Memory B cell (primary cell): ENCODE measurements at regions not wholly inside any gene's neighbourhood (a gene's known extent, or its start where the extent isn't known, plus 50 kb on each side); places are given as distances from the start of the nearest gene placed in this dataset.

Experiments
- ATAC-seq: fragments of 150-1000 bp; cut with Tn5 transposase; 2 replicates; pipeline ENCODE4 v1.10.0; 2021; ENCODE audit warnings: low read depth, mild to moderate bottlenecking, moderate library complexity
- DNase-seq, 2 donors: peaks; one replicate each; pipeline ENCODE4 v3.0.0; 2022; ENCODE audit warnings: low spot score in 2 of 2
- H3K27ac Mint-ChIP-seq: one replicate; pipeline ENCODE4 v1.8.0; 2022; ENCODE audit warnings: mild to moderate bottlenecking, moderate library complexity, mixed read lengths
- H3K27me3 Mint-ChIP-seq: one replicate; pipeline ENCODE4 v1.8.0; 2022; ENCODE audit warnings: mixed read lengths
- H3K36me3 Mint-ChIP-seq: one replicate; pipeline ENCODE4 v1.8.0; 2022; ENCODE audit warnings: mild to moderate bottlenecking, mixed read lengths
- H3K4me1 Mint-ChIP-seq: one replicate; pipeline ENCODE4 v1.8.0; 2022; ENCODE audit warnings: mixed read lengths
- H3K4me3 Mint-ChIP-seq: one replicate; pipeline ENCODE4 v1.8.0; 2022; ENCODE audit warnings: mild to moderate bottlenecking, moderate library complexity, mixed read lengths
- H3K9me3 Mint-ChIP-seq: one replicate; pipeline ENCODE4 v1.8.0; 2022; ENCODE audit warnings: mixed read lengths

DNA sequence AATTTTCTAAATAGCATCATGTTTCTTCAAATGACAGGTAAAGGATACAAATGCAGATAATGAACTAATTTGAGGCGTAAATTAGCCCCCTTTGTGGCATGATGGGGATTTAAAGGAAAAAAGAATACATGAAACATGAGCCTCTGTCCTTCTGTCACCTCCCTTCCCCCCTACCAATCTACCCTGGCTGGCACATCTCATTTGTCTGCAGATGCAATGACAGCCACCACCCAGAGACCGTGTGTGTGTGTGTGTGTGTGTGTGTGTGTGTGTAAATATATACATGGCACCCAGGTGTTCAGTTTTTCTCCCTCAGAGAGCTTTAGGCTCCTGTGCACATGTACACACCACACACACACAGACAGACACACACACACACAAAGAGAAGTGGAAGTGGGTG is 451.1 kb downstream of the RWDD3 start:
- no peak overlapping the region for H3K27ac Mint-ChIP-seq
- H3K4me1 Mint-ChIP-seq: no peaks in the 10 kb centered on the region
- DNase-seq: no peak
- no peaks in the 10 kb centered on the region for H3K9me3 Mint-ChIP-seq
- H3K27me3 Mint-ChIP-seq: no peaks in the 10 kb centered on the region
- H3K36me3 Mint-ChIP-seq: no peaks in the 10 kb centered on the region
- no peak for ATAC-seq
- no peak overlapping the region for H3K4me3 Mint-ChIP-seq

DNA sequence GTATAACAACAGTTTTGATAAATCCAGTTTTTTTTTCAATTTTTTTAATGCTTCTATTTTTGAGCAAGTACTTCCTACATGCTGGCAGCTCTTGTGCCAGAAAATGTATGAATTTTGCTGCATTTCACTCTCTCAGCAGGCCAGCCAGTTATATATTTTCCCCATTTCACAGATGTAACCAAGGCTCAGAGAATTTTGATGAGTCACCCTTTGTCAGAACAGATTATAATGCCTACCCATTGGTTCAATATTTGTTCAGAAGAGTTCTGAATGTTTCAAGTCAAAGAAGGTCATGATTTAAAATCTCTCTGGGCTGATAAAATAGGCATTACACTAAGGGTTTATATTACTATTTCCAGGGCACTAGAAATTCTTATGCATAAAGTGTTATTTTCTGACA is 452.2 kb downstream of the RWDD3 start:
- H3K9me3 Mint-ChIP-seq: no peaks in the 10 kb centered on the region

DNA sequence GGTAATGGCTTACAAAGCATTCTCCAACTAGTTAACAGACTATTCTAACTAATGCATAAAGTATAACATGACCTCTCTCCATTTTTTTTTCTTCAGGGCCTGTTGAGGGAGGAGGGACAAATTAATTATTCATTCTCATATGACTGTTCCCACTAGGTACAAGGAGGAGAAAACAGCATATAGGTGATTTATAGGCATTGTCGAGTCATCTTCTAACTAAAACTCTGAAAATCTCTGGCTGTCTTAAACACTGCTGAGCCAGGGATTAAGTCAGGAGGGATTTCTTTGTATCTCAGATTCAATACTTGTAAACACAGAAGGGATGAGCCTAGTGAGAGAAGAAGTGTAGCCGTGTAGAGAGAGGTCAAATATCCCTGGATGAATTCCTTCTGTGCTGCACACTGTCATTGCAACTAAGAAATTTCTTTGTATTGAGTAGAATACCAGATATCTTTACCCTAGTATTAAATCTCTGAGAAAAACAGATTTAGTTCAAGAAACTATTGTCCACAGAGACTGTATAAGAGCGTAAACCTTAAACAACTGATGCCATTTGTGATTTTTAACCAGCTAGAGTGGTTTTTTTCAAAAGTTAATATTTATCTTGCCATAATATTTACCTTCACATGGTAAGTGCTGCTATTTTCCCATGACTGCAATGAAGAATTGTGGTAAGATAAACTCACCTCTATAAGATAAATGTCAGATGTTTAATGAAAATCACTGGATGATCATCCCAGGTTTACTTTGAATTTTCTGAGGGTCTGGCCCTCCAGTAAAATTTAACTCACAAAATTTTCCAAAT is 465.3 kb downstream of the RWDD3 start:
- Mint-ChIP-seq H3K27ac (no peak overlapping the region), H3K36me3 (no peaks in the 10 kb centered on the region), H3K27me3 (no peaks in the 10 kb centered on the region), H3K9me3 (peaks cover 13% of the 10 kb centered on the region), H3K4me3 (no peak overlapping the region), H3K4me1 (no peaks in the 10 kb centered on the region)
- DNase-seq: no peak
- ATAC-seq: no peak

More for the DNA sequence above, 452.2 kb downstream of the RWDD3 start:
- no peaks in the 10 kb centered on the region for H3K27me3 Mint-ChIP-seq
- ATAC-seq (no peak), DNase-seq (no peak)
- H3K36me3 Mint-ChIP-seq: no peaks in the 10 kb centered on the region
- no peak overlapping the region for H3K4me3 Mint-ChIP-seq
- H3K4me1 Mint-ChIP-seq: no peaks in the 10 kb centered on the region
- no peak overlapping the region for H3K27ac Mint-ChIP-seq

DNA sequence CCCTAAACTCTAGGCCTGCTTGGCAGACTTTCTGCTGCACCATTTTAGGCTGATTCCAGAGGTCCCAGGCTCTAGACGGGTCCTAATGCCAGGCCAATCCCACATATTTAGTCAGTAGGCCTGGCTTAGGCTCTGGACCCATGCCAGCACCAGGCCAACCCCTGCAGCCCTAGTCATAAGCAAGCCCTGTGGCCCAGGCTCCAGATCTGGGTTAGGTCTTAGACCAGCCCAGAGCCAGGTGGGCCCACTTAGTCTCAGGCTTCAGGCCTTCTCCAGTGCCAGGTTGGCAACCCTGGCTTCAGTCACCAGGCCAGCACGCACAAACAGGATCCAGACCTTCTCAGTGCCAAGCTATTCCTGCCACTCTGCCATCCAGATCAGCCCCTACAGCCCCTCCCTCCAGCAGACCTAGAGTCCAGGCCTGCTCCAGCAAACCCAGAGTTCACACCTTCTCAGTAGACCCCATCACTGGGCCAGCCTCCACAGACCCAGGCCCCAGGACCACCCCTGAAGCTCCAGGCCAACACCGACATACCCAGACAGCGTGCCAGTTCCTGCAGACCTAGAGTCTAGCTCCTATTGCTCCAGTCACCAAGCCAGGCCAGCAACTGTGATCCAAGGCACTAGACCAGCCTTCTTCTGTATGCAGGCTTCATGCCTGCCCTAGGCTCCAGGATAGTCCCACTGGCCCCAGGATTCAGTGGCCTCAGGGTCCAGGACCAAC is 467.6 kb downstream of the RWDD3 start:
- DNase-seq (no peak), ATAC-seq (no peak)
- Mint-ChIP-seq H3K36me3 (no peaks in the 10 kb centered on the region), H3K27ac (no peak overlapping the region), H3K4me3 (no peak overlapping the region), H3K4me1 (no peaks in the 10 kb centered on the region), H3K9me3 (peaks cover 19% of the 10 kb centered on the region), H3K27me3 (no peaks in the 10 kb centered on the region)

DNA sequence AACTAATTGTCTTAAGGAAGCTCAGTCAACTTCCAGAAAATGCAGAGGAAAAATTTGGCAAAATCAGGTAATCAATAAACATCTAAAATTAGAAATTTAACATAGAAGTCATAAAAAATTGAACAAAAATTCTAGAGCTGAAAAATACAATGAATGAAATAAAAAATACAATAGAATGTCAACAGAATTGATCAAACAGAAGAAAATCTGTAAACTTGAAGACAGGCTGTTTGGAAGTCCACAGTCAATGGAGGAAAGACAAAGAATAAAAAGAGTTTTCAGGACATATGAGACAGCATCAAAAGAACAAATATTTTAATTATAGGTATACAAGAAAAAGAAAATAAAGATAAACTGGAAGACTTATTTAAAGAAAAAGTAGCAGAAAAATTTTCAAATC is 469.0 kb downstream of the RWDD3 start:
- ATAC-seq: no peak
- H3K4me3 Mint-ChIP-seq: no peak overlapping the region
- H3K4me1 Mint-ChIP-seq: no peaks in the 10 kb centered on the region
- H3K27ac Mint-ChIP-seq: no peak overlapping the region
- no peaks in the 10 kb centered on the region for H3K27me3 Mint-ChIP-seq
- H3K36me3 Mint-ChIP-seq: no peaks in the 10 kb centered on the region
- DNase-seq: no peak
- H3K9me3 Mint-ChIP-seq: peaks cover 21% of the 10 kb centered on the region

DNA sequence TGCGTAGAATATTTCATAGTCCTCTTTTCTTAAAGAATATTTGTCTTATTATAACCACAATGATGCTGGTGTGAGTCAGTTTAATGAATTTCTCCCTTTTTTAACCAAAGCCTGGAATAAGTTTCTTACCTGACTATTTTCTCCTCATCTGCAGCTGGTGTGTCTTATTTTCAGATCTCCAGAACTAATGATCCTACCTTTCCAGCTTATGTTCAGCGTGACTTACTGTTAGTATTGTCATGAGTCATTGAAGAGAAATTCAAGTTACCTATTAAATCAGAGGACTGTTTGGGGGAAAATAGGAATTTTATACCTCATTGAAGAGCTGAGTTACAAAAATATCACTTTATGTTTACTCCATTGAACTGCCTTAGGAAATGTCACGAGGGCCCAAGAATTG is 482.1 kb downstream of the RWDD3 start:
- Mint-ChIP-seq H3K4me3 (no peak overlapping the region), H3K36me3 (no peaks in the 10 kb centered on the region), H3K27me3 (no peaks in the 10 kb centered on the region), H3K4me1 (no peaks in the 10 kb centered on the region), H3K9me3 (no peaks in the 10 kb centered on the region), H3K27ac (no peak overlapping the region)
- ATAC-seq (no peak), DNase-seq (no peak)

DNA sequence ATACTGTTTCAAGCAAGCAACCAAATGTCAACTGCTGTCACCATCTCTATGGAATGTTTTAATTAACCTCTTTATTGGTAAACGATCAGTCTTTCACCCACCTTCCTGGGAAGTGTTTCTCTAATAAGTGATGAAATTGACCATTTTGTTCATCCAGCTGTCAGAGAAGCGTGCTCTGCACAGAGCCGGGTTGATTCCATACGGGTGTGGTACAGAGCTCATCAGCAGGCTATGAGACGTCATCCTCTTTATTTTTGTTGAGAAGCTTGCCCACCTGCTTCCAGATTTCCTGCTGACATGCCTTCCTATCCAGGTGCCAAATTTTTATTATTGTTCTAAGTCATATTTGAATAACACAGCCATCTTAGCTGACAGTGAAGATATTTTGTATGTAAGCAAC is 482.5 kb downstream of the RWDD3 start:
- H3K36me3 Mint-ChIP-seq: no peaks in the 10 kb centered on the region
- no peak for DNase-seq
- no peak overlapping the region for H3K4me3 Mint-ChIP-seq
- no peaks in the 10 kb centered on the region for H3K9me3 Mint-ChIP-seq
- no peak for ATAC-seq
- no peak overlapping the region for H3K27ac Mint-ChIP-seq
- H3K27me3 Mint-ChIP-seq: no peaks in the 10 kb centered on the region
- H3K4me1 Mint-ChIP-seq: no peaks in the 10 kb centered on the region

DNA sequence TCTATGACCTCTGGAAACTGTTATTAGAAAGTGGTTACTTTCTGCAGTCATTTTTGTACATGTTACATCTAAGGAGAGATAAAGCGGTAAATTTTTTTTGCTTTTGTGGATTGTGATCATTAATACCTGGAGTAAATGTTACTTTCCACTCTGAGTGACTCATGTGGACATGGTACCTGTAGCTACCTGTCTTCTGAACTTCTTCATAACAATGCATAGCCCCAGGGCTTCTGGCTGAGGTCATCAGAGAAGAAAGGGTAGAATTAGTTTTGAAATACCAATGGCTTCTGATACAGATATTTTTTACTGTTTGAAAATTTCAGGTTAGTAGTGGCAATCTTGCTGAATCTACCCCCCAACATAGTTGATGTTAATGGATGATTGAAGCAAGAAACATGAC is 489.3 kb downstream of the RWDD3 start:
- Mint-ChIP-seq H3K36me3 (no peaks in the 10 kb centered on the region), H3K27ac (no peak overlapping the region), H3K9me3 (no peaks in the 10 kb centered on the region), H3K27me3 (no peaks in the 10 kb centered on the region), H3K4me1 (no peaks in the 10 kb centered on the region), H3K4me3 (no peak overlapping the region)
- DNase-seq (no peak), ATAC-seq (no peak)

DNA sequence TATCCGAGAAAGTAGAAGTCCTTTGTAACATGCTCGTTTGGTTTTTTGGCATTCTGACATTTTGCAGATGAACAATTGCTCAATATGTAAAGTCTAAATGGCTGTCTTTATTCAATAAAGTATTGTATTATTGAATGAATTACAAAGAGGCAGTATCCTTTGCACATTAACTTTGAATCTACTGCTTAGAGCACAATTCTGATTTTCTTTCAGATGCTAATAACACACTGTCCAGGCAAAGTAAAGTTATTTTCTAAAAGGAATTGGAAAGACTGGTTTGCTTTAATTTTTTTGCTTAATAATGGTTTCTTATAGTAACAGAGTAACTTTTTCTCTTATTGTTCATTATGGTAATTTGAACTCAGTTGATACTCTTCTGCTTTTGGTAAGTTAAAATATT is 494.8 kb downstream of the RWDD3 start:
- H3K27me3 Mint-ChIP-seq: no peaks in the 10 kb centered on the region
- no peak overlapping the region for H3K4me3 Mint-ChIP-seq
- no peaks in the 10 kb centered on the region for H3K36me3 Mint-ChIP-seq
- peaks cover 7% of the 10 kb centered on the region for H3K9me3 Mint-ChIP-seq
- DNase-seq (no peak), ATAC-seq (no peak)
- no peaks in the 10 kb centered on the region for H3K4me1 Mint-ChIP-seq
- H3K27ac Mint-ChIP-seq: no peak overlapping the region

DNA sequence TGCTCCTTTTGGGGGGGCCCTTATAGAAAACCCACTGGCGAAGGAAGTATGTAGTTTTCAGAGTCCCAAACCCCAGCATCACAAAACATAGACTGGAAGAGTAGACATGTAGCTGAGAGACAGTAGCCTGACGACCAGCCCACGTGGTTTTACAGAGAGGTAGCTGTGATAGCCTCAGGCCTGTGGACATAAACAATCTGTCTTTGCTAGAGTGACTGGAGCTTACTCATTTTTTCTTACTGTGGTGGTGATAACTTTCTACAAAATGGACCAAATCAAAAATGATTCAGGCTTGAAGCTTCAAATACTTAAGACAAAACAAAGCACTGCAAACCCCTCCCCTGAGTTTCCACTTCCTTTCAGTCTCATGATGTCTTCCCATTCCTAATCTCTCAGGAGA is 497.0 kb downstream of the RWDD3 start:
- no peaks in the 10 kb centered on the region for H3K36me3 Mint-ChIP-seq
- no peak for DNase-seq
- no peak overlapping the region for H3K4me3 Mint-ChIP-seq
- no peaks in the 10 kb centered on the region for H3K27me3 Mint-ChIP-seq
- ATAC-seq: no peak
- no peak overlapping the region for H3K27ac Mint-ChIP-seq
- no peaks in the 10 kb centered on the region for H3K4me1 Mint-ChIP-seq
- H3K9me3 Mint-ChIP-seq: peaks cover 9% of the 10 kb centered on the region

DNA sequence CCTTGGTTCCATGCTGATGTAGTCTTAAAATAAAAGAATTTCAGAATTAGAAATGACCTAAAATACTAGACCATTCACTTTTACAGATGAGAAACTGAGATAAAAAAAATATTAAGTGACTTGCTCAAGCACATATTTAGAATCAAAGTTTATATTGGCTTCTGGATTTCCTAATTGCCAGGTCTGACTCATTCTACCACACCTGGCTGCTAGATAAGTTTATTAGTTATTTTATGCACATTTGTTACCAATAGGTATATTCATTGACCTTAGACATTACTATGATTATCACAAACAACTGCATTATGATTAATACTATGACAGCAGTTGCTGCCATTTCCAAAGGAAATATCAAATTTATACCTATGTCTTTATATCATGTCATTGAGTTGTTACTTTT is 497.5 kb downstream of the RWDD3 start:
- no peak for DNase-seq
- H3K36me3 Mint-ChIP-seq: no peaks in the 10 kb centered on the region
- no peak overlapping the region for H3K4me3 Mint-ChIP-seq
- peaks cover 9% of the 10 kb centered on the region for H3K9me3 Mint-ChIP-seq
- H3K4me1 Mint-ChIP-seq: no peaks in the 10 kb centered on the region
- no peak overlapping the region for H3K27ac Mint-ChIP-seq
- no peaks in the 10 kb centered on the region for H3K27me3 Mint-ChIP-seq
- no peak for ATAC-seq

DNA sequence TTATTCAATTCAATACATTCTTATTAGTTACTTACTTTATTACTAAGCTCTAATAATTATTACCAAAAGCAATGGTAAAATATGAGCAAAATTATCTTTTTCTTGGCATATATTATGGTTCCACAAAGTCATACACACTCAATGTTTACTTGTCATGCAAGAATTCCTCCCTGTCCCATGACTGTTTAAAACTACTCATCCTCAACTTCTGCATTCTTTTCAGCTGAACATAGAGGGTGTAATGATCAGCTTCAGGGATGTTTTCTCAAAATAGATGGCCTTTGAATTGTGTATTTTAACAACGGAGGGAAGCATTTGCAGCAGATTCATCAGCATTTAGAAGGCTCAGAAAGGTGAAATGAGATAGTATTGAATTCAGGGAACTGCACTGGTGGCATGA is 499.0 kb downstream of the RWDD3 start:
- no peak for DNase-seq
- H3K4me3 Mint-ChIP-seq: no peak overlapping the region
- no peaks in the 10 kb centered on the region for H3K27me3 Mint-ChIP-seq
- no peak overlapping the region for H3K27ac Mint-ChIP-seq
- no peaks in the 10 kb centered on the region for H3K4me1 Mint-ChIP-seq
- no peaks in the 10 kb centered on the region for H3K36me3 Mint-ChIP-seq
- ATAC-seq: no peak
- peaks cover 14% of the 10 kb centered on the region for H3K9me3 Mint-ChIP-seq

DNA sequence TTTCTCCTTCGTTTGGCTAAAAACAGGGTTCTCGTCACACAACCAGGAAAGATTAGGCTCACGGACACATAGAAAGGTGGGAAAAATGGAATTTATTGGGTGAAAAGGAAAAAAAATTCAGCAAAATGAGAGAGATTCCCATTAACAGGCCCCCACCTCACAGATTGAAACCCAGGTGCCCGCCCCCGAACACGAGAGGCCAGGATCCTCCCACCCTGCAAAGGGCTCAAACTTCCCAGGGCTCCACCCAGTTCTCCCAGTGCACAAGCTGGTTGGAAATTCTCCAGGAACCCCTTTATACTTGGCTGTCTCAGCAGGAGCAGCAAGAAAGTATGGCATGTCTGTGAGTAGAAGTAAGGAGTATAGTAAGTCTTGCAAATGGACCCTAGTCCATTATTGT is 499.7 kb downstream of the RWDD3 start:
- Mint-ChIP-seq H3K4me3 (no peak overlapping the region), H3K27me3 (no peaks in the 10 kb centered on the region), H3K27ac (no peak overlapping the region), H3K36me3 (no peaks in the 10 kb centered on the region), H3K4me1 (no peaks in the 10 kb centered on the region), H3K9me3 (peaks cover 17% of the 10 kb centered on the region)
- ATAC-seq (no peak), DNase-seq (no peak)

DNA sequence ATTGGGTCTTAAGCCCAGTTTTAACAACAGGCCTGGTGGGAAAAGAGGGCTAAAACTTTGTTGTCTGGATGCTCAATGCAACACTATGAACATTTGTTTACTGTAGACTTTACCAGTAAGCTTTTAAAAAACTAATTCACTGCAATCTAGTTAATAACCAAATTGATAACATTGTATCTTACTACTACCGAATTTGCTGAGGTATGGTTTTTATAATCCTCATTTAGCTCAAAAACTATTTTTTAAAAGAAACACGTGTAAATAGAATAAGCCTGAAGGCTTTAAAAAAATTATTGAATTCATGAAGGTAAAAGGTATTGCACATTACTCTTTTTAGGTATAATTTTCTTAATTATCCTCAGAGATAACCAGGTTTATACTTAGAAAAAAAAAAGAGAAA is 500.6 kb downstream of the RWDD3 start:
- ATAC-seq: no peak

DNA sequence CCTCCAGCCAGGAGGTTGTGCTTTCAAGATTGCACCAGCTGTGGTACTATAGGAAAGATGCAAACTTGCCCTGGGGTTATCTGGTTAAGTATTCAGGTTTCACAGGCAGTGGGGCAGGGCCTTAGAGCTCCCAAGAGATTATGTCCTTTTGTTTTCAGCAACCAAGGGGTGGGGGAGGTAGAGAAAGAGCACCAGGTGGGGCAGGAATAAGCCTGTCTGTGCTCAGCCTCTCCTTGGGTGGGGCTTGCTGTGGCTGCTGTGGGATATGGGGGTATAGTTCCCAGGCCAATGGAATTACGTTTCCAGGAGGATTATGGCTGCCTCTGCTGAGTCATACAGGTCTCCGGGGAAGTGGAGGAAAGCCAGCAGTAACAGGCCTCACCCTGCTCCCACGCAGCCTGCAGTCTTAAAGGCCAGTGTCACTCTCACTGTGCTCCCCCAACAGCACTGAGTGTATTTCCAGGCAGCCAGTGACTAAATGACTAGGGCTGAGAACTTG is 508.6 kb downstream of the RWDD3 start:
- no peaks in the 10 kb centered on the region for H3K27me3 Mint-ChIP-seq
- peaks cover 16% of the 10 kb centered on the region for H3K9me3 Mint-ChIP-seq
- ATAC-seq: no peak
- no peaks in the 10 kb centered on the region for H3K4me1 Mint-ChIP-seq
- DNase-seq: no peak
- no peaks in the 10 kb centered on the region for H3K36me3 Mint-ChIP-seq
- H3K4me3 Mint-ChIP-seq: no peak overlapping the region
- H3K27ac Mint-ChIP-seq: no peak overlapping the region

More for the DNA sequence above, 500.6 kb downstream of the RWDD3 start:
- no peak for DNase-seq
- no peak overlapping the region for H3K4me3 Mint-ChIP-seq
- H3K27me3 Mint-ChIP-seq: no peaks in the 10 kb centered on the region
- H3K27ac Mint-ChIP-seq: no peak overlapping the region
- H3K9me3 Mint-ChIP-seq: peaks cover 17% of the 10 kb centered on the region
- no peaks in the 10 kb centered on the region for H3K4me1 Mint-ChIP-seq
- no peaks in the 10 kb centered on the region for H3K36me3 Mint-ChIP-seq
